Ascending aorta (tissue), 2 donors: ENCODE measurements at regions not wholly inside any gene's neighbourhood (a gene's known extent, or its start where the extent isn't known, plus 50 kb on each side); places are given as distances from the start of the nearest gene placed in this dataset.
"Not testable (repeated sequence)": the region's sequence is repeated elsewhere in the genome, so short reads cannot be mapped to it uniquely, and the experiment has no call there.

ENCODE experiments used
- DNase-seq, 2 donors: peaks; one replicate each; pipeline ENCODE4 v3.0.0-alpha.2; 2019; ENCODE audit warnings: low spot score in 2 of 2
- H3K27ac ChIP-seq, 2 donors: fragments of 200-600 bp; sonication (generic); one replicate each; pipeline ENCODE4 v1.5.1; 2016 to 2017; ENCODE audit warnings: mild to moderate bottlenecking in 1 of 2
- H3K27me3 ChIP-seq: fragments of 200-600 bp; sonication (generic); one replicate; pipeline ENCODE4 v1.5.1; 2017
- H3K36me3 ChIP-seq, 2 donors: fragments of 200-600 bp; sonication (generic); one replicate each; pipeline ENCODE4 v1.5.1; 2016
- H3K4me1 ChIP-seq, 2 donors: fragments of 200-600 bp; sonication (generic); one replicate each; pipeline ENCODE4 v1.5.1; 2016 to 2017; ENCODE audit warnings: mild to moderate bottlenecking in 1 of 2
- H3K4me3 ChIP-seq, 2 donors: fragments of 200-600 bp; sonication (generic); one replicate each; pipeline ENCODE4 v1.5.1; 2016 to 2017; ENCODE audit warnings: mild to moderate bottlenecking in 1 of 2
- H3K9me3 ChIP-seq, 2 donors: fragments of 200-600 bp; sonication (generic); one replicate each; pipeline ENCODE4 v1.5.1; 2016
- intact Hi-C: fragments of 100-400 bp; cut with DNase I; formaldehyde crosslinking; loops from one replicate; pipeline ENCODE4 v1.15.1; 2023
- TF ChIP-seq, protein P1 (sequence below), 3 experiments: fragments of 200-600 bp in 2 of 3; fragments of 450-650 bp in 1 of 3; sonication (generic) in 2 of 3; IDR thresholded peaks; one replicate each; pipeline ENCODE4 v1.5.1; 2016 to 2019; ENCODE audit warnings: antibody characterized with exemption in 3 of 3, mild to moderate bottlenecking in 1 of 3, moderate library complexity in 1 of 3

DNA sequence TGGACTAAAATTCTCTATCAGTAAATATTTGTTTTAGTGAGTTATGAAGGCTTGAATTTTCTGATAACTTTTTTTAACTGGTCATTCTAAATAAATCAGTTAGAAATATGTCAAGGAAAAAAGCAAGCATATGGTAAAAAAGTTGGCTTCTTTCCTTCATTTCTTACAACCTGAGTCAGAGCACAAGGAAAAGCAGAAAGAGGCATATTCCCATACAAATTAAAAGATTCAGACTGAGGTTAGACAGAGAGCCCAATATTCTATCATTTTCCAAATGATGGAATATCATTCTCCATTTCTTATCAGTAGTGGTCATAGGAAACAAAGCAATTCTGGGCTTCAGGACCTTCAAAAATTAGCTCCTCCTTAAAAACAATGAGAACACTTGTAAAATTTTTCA, 732.1 kb downstream of the MAT2B start:
- Histone ChIP-seq H3K9me3 (no peaks in the 10 kb centered on the region), H3K27me3 (no peaks in the 10 kb centered on the region), H3K4me1 (no peaks in the 10 kb centered on the region), H3K4me3 (no peak overlapping the region), H3K36me3 (no peaks in the 10 kb centered on the region), H3K27ac (no peak overlapping the region)
- intact Hi-C loops: no loop called here
- no peak for DNase-seq
- TF ChIP-seq, protein P1, sequence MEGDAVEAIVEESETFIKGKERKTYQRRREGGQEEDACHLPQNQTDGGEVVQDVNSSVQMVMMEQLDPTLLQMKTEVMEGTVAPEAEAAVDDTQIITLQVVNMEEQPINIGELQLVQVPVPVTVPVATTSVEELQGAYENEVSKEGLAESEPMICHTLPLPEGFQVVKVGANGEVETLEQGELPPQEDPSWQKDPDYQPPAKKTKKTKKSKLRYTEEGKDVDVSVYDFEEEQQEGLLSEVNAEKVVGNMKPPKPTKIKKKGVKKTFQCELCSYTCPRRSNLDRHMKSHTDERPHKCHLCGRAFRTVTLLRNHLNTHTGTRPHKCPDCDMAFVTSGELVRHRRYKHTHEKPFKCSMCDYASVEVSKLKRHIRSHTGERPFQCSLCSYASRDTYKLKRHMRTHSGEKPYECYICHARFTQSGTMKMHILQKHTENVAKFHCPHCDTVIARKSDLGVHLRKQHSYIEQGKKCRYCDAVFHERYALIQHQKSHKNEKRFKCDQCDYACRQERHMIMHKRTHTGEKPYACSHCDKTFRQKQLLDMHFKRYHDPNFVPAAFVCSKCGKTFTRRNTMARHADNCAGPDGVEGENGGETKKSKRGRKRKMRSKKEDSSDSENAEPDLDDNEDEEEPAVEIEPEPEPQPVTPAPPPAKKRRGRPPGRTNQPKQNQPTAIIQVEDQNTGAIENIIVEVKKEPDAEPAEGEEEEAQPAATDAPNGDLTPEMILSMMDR (IDR thresholded peaks at IDR 0.05): no peak

DNA sequence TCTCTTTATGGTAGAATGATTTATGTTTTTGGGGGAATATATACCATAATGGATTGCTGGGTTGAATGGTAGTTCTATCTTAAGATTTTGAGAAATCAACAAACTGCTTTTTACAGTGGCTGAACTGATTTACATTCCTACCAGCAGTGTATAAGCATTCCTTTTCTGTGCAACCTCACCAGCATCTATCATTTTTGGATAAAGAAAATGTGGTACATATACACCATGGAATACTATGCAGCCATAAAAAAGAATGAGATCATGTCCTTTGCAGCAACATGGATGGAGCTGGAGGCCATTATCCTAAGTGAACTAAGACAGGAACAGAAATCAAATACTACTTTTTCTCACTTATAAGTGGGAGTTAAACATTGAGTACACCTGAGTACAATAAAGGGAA, 746.4 kb downstream of the MAT2B start:
- DNase-seq, H3K4me1 ChIP-seq: not testable (repeated sequence)

DNA sequence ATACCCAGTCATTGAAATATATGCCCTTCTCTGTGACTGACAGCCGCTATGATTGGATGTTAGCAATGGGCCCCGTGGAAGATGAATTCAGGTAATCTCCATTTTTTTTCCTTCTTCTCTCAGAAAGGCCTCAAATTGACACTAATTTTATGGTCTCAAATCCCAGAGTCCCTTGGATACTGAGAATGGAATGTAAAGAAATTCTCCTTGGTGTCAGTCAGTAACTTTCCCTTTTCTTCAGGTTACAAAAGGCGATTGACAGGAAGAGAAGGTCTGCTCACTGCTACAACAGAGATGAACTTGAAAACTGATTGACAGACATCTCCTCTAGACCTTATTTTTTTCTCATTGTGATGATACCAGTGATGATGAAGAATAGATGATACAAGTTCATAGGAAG, 748.3 kb downstream of the MAT2B start:
- Histone ChIP-seq H3K4me1 (no peaks in the 10 kb centered on the region), H3K27me3 (no peaks in the 10 kb centered on the region), H3K36me3 (no peaks in the 10 kb centered on the region), H3K27ac (no peak overlapping the region), H3K9me3 (no peaks in the 10 kb centered on the region), H3K4me3 (no peak overlapping the region)
- no peak for DNase-seq
- TF ChIP-seq, protein P1 (IDR thresholded peaks at IDR 0.05): no peak
- intact Hi-C loops: no loop called here

More for the DNA sequence above, 746.4 kb downstream of the MAT2B start:
- H3K9me3 ChIP-seq, intact Hi-C loops, H3K27ac ChIP-seq, H3K4me3 ChIP-seq, H3K36me3 ChIP-seq, H3K27me3 ChIP-seq: not testable (repeated sequence)

DNA sequence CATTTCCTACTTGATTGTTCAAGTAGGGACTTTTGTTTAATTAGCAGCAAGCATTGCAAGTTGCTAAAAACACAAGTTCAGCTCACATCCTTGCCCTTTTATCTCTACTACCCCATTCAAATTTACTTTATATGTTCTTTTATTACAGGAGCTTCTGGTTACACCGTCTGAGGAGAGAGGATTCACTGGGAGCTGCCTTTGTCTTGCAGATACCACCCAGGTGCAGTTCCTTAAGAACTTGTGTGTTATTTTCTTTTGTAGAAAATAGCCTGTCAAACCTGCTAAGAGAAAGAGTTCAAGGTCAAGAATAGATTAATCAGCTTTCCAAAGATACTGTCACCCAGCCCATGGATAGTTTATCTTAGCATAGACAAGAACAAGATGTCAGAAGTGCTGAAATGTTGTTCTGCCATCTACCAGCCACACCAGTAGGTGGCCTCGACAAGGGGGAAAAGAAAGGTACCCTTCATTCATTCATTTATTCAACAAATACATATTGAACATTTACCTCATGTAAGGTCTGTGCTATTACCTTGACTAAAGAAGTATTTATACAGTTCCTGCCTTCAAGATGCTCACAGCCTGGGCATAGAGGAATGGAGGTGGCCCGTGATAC, 750.3 kb downstream of the MAT2B start:
- Histone ChIP-seq H3K36me3 (no peaks in the 10 kb centered on the region), H3K4me3 (no peak overlapping the region), H3K4me1 (no peaks in the 10 kb centered on the region), H3K9me3 (no peaks in the 10 kb centered on the region), H3K27me3 (no peaks in the 10 kb centered on the region), H3K27ac (no peak overlapping the region)
- no peak for DNase-seq
- TF ChIP-seq, protein P1 (IDR thresholded peaks at IDR 0.05): no peak
- intact Hi-C loops: no loop called here

DNA sequence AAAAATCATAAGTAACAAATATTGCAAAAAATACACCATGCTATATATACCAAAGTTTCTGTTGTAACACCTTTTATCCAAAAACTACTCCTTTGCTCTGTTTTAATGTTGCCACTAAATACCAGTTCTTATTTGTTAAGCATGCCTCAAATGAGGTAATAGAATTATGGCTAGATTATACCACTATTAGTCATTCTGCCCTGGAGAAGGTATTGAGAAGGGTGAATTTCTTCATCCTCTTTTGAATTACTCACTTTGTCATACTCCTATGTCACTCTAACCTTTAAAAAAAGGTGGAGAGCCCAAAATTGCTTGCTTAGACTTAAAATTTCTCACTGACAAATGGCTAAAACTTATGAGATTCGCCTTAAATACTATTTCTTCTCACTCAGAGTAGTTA, 750.9 kb downstream of the MAT2B start:
- Histone ChIP-seq H3K36me3 (no peaks in the 10 kb centered on the region), H3K4me1 (no peaks in the 10 kb centered on the region), H3K27ac (no peak overlapping the region), H3K27me3 (no peaks in the 10 kb centered on the region), H3K4me3 (no peak overlapping the region), H3K9me3 (no peaks in the 10 kb centered on the region)
- DNase-seq: no peak
- TF ChIP-seq, protein P1 (IDR thresholded peaks at IDR 0.05): no peak
- intact Hi-C loops: no loop called here

DNA sequence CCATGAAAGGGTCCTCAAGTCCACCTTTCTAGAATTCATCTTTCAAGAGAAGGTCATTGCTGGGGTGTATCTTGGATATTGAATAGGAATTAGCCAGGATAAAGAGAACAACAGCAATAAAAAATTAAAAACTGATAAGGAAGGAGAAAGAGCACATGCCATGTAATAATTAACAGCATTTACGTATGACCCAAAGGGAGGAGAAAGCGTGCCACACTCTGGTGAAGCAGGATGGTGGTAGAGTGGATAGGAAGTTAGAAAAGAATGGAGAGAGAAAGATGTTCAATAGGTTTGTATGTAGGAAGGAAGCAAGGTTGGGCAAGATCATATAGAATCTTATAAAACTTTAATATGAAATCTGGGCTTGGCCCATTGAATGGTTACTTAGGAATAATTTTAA, 751.5 kb downstream of the MAT2B start:
- Histone ChIP-seq H3K9me3 (no peaks in the 10 kb centered on the region), H3K36me3 (no peaks in the 10 kb centered on the region), H3K27ac (no peak overlapping the region), H3K4me1 (no peaks in the 10 kb centered on the region), H3K4me3 (no peak overlapping the region), H3K27me3 (no peaks in the 10 kb centered on the region)
- DNase-seq: no peak
- TF ChIP-seq, protein P1 (IDR thresholded peaks at IDR 0.05): no peak
- intact Hi-C loops: no loop called here
